ENCODE measurements at regions not wholly inside any gene's neighbourhood (a gene's known extent, or its start where the extent isn't known, plus 50 kb on each side); places are given as distances from the start of the nearest gene placed in this dataset.
"Not testable (repeated sequence)": the region's sequence is repeated elsewhere in the genome, so short reads cannot be mapped to it uniquely, and the experiment has no call there.

DNA sequence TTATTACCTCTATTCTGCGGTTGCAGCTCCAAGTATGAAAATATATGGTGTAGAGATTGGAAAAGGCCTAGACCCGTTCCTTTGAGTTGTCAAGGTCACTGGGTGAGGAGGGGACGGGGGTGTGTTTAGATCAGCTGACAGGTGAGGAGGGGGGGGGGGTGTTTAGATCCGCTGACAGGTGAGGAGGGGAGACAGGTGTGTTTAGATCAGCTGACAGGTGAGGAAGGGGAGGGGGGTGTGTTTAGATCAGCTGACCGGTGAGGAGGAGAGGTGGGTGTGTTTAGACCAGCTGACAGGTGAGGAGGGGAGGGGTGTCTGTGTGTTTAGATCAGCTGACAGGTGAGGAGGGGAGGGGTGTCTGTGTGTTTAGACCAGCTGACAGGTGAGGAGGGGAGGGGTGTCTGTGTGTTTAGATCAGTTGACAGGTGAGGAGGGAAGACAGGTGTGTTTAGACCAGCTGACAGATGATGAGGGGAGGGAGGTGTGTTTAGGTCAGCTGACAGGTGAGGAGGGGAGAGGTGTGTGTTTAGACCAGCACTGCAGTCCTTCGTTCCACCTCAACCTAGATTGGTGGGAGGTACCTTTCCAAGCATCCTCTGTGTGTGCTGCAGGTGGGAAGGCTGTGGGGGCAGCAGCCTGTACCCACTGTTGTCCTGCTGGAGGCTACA lies 655.0 kb upstream of the ADARB2 start:
- in situ Hi-C loops (cut with MboI; ENCODE audit: low sequenced_read_pairs), result no loop called here

DNA sequence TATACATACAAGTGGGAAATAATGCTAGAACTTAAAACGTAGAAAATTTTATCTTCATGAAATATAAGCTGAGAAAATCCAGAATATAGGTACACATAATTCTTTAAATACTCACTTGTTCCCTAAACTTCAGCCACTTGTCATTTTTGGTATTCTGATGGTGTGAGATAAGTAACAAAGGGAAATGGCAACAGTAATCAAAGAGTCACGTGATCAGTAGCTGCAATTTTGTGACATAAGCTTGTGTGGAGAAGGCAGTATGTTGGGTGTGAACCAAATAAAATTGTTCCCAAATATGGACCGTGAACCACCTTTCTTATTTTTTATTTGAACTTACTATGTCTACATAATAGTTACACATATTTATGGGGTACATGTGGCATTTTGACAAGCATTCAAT lies 650.3 kb upstream of the ADARB2 start:
- in situ Hi-C loops (cut with MboI; ENCODE audit: low sequenced_read_pairs), result no loop called here

DNA sequence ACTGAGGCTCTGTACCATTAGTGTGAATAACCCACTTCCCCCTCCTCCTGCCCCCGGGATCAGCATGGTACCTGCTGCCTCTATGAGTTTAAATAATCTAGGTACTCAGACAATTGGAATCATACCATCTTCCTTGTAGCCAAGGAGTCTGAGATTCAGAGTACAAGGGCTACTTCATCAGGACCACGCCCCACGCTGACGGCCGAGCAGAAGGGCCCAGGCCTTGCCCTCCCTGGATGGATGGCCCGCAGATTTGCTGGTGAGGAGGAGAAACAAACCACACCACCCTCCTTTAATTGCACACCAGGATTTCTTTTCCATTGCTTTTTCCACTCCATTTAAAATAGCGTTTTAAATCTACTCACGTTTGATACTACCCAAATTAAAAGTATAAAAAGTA lies 649.9 kb upstream of the ADARB2 start:
- in situ Hi-C loops (cut with MboI; ENCODE audit: low sequenced_read_pairs), result no loop called here

DNA sequence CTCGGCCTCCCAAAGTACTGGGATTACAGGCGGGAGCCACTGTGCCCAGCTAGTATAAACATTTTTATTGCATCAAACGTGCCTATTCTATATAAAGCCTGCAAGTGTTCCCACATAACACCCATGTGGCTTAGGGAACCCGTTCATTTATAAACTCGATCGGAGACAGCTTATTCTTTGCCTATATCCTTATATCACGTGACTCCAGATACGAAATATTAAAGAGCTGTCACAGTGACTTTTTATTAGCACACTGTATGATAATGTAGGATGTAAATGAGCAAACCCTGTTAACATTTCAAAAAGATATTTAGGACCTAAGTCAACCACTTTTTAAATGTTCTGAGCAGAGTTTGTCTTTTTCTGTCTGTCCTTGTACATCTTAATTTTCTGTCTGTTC lies 642.9 kb upstream of the ADARB2 start:
- in situ Hi-C loops (cut with MboI; ENCODE audit: low sequenced_read_pairs), result no loop called here

DNA sequence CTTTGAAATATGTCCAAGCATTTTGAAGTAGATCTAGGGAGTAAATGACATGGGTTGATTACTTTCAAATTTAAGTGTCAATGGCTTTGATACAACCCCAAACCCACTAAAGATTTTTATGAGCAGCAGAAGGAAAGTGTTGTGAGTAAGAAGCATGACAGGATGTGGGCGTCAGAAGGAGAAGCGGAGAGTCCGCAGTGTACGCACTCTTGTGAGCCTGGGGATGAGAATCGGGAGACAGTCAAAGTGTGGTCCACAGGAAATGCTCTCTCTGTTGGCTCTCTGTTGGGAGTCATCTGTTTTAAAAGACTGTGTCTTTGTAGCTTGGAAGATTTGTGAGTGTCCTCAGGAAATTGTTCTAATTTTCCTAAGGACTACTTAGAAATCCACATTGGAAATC lies 629.8 kb upstream of the ADARB2 start:
- in situ Hi-C loops (cut with MboI; ENCODE audit: low sequenced_read_pairs), result no loop called here

DNA sequence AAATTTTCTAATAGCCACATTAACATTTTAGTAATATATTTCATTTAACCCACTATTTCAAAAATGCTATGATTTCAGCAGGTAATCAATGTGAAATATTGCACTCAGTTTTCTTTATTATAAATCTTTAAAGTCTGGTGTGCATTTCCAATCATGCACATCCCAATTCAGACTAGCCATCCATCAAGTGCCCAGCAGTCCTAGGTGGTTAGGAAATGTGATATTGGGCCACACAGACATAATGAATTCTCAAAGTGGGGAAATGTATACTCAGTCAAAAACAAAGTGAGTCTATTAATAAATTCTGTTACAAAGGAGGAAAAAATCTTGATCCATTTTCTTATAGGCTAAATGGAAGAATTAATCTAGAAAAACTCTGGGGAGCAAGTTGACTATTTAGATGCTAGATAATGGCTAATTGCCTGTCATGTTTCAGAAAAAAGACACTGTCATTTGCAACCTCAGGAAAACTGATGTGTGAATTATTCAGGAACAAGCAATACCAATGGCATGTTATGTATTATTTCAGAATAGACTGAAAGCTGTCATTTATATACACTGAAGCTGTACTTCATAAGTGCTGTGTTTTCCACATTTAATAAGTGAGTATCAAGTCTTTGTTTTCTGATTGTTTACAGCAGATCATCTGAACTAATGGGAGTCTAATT lies 629.1 kb upstream of the ADARB2 start:
- in situ Hi-C loops (cut with MboI; ENCODE audit: low sequenced_read_pairs), result no loop called here

DNA sequence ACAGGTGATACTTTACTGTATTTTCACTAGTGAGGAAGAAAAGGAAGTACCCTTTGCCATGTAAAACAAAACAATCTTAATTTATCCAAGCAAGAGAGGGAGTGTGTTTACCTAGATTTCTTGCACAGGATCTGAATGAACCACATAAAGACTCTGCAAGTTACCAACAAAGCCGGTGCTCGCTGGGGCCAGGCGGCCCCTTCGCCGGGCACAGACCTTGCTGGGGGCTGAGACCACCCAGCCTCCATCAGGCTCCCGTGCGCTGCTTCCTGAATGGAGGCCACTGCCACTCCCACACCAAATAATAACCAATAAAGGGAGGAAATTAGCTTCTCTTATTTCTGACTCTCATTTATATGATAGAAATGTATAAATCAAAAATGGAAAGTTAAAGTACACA lies 625.0 kb upstream of the ADARB2 start:
- in situ Hi-C loops (cut with MboI; ENCODE audit: low sequenced_read_pairs), result no loop called here

DNA sequence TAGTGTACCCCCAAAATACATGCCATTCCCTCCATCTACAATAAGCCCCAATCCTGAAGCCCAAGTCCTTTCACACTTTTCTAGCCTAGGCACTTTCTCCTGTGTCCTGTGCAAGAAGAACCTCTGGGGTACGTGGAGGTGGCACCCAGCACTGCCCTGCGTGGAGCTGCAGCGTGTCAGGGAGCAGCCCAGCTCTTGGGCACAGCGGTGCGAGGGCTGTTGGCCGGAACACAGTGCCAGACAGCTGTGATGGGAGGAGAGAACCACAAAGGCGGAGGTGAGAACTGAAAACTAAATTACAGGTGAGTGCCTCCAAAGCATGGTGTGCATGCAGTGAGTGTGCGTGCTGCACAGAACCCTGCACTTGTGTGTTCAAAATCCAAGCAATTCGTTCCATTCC lies 621.3 kb upstream of the ADARB2 start:
- in situ Hi-C loops (cut with MboI; ENCODE audit: low sequenced_read_pairs), result no loop called here

DNA sequence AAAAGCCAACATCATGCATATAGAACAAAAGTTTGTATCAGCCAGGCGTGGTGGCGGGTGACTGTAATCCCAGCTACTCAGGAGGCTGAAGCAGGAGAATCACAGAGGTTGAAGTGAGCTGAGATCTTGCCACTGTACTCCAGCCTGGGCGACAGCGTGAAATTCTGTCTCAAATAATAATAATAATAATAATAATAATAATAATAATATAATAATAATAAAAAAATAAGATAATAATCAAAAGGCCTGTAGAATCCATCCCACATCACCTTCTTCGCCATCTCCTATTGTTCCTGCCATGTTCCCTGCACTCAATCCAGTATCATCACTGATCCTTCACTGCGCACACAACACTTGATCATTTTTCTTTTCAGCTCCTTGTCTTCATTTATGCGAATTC lies 619.3 kb upstream of the ADARB2 start:
- in situ Hi-C loops (cut with MboI; ENCODE audit: low sequenced_read_pairs), result no loop called here

DNA sequence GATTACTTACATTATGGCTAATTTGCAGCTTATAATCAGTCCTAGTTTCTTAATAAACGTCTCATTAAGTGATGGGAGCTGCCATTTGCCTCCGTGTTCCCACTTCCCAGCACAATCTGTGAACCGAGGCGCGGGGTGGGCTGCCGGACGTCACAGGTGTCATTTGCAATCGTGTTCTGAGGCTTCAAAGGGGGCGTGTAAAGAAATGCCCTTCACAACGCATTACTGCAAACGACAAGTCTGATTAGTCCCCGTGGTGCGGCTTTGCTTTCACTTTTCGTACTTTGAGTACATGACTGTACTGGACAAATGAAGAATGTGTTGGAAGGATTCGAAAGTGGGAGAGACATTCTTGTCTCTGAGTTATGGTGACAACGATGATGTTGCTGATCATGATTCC lies 614.2 kb upstream of the ADARB2 start:
- in situ Hi-C loops (cut with MboI; ENCODE audit: low sequenced_read_pairs), result no loop called here

DNA sequence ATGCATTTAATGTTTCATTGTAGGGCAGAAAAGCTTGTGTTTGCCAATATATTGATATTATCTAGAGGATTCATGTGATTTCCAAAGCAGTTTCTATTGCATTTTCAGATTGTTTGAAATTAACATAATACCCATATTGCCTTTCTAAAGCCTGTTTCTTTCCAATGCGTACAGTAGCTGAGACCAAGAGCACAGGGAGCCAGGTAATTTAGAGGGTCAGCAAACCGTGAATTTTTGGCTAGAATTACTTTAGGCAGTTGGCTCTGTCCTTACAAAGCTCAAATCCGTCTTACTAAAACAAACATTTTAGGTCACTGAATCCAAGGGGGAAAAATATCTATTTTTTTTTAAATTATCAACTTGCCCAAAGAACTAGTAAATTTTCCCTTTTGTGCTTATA lies 604.9 kb upstream of the ADARB2 start:
- in situ Hi-C loops (cut with MboI; ENCODE audit: low sequenced_read_pairs), result no loop called here

DNA sequence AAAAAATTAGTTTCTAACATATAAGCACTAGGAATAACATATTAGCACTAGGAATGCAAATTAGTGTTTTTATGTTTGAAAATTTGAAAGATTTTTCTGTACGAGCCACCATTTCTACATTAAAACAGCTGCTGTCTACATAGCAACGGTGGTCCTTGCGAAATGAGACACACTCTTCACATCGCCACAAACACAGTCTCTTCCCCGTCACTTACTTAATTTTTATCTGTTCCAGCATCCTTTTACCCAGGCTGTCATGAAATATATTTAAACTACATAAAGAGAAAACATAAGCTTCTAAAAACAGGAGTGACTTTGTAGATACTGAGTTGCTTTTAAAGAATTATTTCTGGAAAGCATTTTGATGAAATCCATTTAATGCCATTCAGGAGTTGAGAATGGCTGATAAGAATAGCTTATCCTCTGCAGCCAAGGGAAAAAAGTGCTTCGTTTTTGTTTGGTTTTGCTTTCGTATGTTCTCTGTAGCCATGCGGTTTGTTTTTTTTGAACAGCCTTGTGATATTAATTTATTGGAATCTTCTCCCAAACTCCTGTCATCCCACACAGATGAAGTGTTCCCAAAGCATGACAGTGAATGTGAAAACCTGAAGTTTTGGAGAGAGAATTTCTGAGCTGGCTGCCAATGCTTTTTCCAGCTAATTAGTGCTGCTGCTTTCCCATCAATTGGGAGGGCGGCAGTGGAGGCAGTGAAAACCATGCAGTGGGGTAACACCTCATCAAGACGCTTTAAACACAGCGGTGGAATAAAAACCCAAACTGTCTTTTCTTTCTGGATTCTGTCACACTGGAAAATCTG lies 603.7 kb upstream of the ADARB2 start:
- in situ Hi-C loops (cut with MboI; ENCODE audit: low sequenced_read_pairs), result no loop called here

DNA sequence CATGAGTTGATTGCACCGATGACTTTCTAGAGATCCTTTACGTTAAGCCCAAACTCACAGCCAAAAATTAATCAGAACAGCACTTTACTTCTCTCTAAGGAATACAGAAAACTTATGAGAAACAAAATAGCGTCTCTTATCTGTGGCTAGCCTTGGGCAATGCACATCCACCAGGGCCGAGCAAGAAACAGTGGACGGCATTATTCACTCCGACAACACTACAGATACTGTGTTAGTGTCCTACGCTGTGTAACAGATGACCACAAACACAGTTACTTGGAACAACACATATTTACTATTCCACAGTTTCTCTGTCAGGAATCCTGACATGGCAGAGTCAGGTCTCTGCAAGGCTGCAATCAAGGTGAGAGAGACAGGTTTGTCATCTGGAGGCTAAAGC lies 598.3 kb upstream of the ADARB2 start:
- in situ Hi-C loops (cut with MboI; ENCODE audit: low sequenced_read_pairs), result no loop called here

DNA sequence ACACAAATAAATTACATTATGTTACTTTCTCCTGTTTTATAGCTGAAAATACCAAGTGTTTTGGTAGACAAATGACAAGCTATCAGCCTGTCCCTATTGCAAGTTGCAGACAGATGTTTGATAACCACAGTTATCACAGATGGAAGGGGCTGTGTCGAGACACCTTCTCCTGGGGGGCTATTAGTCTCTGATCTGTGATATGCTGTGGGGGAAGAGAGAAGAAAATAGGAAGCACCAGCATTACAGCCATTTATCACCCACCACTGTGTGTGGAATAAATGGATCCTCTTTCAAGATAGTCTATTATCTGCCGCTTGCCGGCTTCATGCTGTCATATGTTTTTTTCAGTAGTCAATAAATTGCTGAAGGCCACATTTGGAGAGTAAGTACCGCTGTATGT lies 597.2 kb upstream of the ADARB2 start:
- in situ Hi-C loops (cut with MboI; ENCODE audit: low sequenced_read_pairs), result no loop called here

DNA sequence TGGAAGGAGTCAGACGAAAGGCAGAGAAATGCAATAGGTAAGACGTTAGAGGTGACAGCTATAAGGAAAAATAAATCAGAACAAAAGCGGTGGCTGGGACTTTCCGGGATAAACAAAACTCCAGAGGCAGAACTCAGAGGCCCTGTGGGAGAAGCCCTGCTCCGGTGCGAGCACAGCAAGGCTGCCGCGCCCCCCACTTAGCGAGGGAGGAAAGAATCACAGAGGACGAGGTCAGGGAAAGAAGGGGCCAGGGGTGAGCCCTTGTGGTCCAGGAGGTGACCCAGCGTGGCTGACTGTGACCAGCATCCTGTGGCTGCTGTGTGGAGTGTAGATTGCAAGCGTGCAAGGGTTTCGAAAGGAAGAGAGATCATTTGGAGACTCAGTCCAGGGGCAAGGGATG lies 591.8 kb upstream of the ADARB2 start:
- in situ Hi-C loops (cut with MboI; ENCODE audit: low sequenced_read_pairs), result no loop called here

DNA sequence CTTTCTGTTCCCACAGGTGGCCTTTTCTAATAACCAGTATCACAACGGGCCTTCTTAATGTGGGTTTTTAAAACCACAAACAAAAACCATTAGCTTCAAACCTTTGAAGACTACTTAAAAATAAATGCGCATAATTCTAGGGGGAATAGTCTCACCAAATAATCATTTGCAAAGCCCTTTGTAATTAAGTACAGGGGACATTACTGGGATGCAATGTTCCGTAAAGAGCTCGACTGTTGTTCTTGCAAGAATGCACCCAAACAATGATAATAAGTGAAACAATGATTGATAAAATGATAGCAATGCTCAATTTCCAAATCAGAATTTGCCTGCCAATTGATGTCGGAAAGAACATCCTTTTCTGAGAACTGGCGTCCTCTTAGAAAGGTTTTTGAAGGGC lies 589.1 kb upstream of the ADARB2 start:
- in situ Hi-C loops (cut with MboI; ENCODE audit: low sequenced_read_pairs), result no loop called here

DNA sequence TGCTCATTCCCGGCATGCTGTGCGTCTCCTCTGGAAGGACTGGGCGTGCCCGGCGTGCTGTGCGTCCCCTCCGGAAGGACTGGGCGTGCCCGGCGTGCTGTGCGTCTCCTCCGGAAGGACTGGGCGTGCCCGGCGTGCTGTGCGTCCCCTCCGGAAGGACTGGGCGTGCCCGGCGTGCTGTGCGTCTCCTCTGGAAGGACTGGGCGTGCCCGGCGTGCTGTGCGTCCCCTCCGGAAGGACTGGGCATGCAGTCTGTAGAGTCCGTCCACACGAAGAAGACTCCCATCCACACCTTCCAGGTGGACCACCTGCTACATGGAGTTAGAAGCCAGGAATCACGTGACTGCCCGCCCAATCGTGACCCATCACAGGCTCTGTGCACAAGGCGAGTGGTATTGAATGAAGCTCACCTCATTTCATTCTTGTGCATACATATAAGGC lies 577.7 kb upstream of the ADARB2 start:
- in situ Hi-C loops (cut with MboI; ENCODE audit: low sequenced_read_pairs), result not testable (repeated sequence)

DNA sequence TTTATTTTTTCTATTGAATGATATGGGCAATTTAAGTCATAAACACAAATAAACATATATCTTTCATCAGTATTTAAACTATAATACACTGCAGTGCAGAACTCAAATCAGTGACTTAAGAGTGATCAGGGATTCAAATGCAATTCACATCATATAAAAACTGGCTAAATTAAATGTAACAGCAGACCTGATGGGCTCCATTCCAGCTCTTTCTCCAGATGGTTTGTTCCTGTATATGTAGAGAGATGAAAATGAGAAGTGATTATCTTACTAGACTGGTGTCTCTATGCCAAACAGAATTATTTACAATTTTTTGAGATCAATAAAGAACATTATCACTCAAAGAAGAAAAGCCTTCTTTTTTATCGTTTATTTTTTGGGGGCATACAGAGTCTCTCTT lies 568.8 kb upstream of the ADARB2 start:
- in situ Hi-C loops (cut with MboI; ENCODE audit: low sequenced_read_pairs), result no loop called here

DNA sequence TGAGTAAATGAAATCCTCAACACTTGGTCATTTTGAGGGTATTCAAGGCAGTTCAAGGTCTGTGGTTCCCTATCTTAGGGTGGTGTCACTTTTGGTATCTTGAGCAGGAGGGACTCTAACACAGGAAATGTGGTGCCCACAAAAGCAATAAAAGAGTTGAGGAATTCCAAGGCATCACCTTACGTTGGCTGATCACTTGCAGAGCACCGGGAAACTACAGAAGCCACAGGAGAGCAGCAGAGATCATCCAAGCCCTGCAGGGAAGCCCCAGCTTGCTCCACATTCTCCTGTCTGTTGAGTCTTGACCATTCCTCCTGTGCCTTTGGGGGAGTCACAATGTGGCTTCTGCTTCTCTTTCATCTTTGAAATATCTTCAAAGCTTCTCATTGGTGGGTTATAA lies 565.8 kb upstream of the ADARB2 start:
- in situ Hi-C loops (cut with MboI; ENCODE audit: low sequenced_read_pairs), result no loop called here

DNA sequence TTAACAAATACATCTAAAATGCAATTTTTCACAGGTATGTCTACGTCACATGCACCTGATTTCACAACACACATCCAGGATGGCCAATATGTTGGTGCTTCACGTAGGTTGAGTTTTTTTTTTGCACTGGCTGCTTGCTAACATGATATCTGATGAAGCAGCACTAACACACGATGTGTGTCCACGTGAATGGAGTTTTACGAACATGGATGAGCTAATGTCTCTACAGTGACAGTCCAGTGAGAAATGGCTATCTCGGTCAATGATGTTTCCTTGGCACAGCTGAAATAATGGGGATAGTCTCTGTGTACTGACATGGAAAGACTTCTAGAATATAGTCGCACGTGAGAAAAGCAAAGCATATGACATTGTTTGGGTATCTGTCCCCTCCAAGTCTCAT lies 563.9 kb upstream of the ADARB2 start:
- in situ Hi-C loops (cut with MboI; ENCODE audit: low sequenced_read_pairs), result no loop called here

DNA sequence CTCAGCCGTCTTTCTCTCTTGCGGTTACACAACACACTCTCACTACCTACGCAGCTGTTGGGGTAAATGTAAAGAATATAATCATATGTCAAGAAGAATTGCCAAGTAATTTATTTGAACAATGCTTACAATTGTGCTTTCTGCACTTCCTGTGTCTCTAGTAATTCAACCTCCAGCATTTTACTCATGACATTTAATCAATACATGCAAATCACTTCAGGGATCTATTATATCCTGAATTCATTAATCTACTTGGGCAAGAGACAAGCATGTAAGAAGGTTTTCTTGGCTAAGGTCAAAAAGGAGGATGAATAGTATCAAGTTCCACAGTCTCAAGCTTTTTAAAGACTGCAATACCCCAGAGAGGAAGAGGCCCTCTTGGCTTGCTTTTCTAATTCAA lies 562.9 kb upstream of the ADARB2 start:
- in situ Hi-C loops (cut with MboI; ENCODE audit: low sequenced_read_pairs), result no loop called here

Data from HL-60/S4 (cell line).